ENCODE measurements at regions not wholly inside any gene's neighbourhood (a gene's known extent, or its start where the extent isn't known, plus 50 kb on each side); places are given as distances from the start of the nearest gene placed in this dataset.

DNA sequence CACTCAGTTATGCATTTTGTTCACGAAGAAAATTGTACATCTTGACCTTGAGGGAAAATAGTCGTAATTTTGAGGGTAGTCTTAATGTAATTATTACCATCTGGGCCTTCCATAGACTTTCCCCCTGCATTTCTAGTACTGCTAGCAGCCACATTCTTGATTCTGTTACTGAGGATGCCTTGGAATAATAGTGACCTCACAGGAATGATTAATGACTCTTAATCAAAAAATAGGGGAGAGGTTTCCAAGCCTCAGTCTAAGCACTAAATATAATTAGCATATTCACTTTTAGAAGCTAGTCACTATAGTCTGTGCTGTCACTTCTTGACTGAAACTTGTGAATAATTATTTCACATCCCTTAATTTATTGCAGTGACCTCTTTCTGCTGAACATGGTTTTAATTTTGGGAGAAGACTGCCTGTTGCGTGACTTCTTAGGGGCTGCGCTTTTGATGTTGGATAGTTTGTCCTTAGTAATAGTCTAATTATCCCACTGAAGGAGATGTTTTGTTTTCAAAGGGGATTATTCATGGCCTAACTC is 400.5 kb downstream of the ADAMTS20 start:
- BruUV-seq (replicated peaks): no TSS peak
- WGBS (ENCODE audit: insufficient coverage, insufficient replicate concordance, low lambda C conversion rate, missing lambda C conversion rate): 41% methylated on average over 4 of the region's 4 CpGs
- in situ Hi-C loops (cut with MboI): no loop called here
- Histone ChIP-seq H3K79me2 (ENCODE audit: control insufficient read depth, insufficient read depth, low read length) (no peaks in the 10 kb centered on the region), H4K20me1 (ENCODE audit: control insufficient read depth, insufficient read depth) (no peaks in the 10 kb centered on the region), H3K9ac (ENCODE audit: control insufficient read depth, insufficient read depth, low read length) (no peak overlapping the region), H3K9me3 (replicated peaks; ENCODE audit: control insufficient read depth, insufficient read depth, low read length) (no peaks in the 10 kb centered on the region), H2AFZ (ENCODE audit: control insufficient read depth, low read depth, low read length) (no peak overlapping the region), H3K4me2 (ENCODE audit: control insufficient read depth, insufficient read depth) (no peak overlapping the region), H3K36me3 (ENCODE audit: control insufficient read depth in 2 of 2, insufficient read depth in 2 of 2, low read length in 1 of 2) (no peaks in the 10 kb centered on the region), H3K27ac (ENCODE audit: control insufficient read depth, insufficient read depth) (no peak overlapping the region), H3K4me3 (no peak overlapping the region), H3K27me3 (replicated peaks in 1 of 2; ENCODE audit: control insufficient read depth in 2 of 2, insufficient read depth in 2 of 2, low read length in 1 of 2) (no peaks in the 10 kb centered on the region), H3K4me1 (ENCODE audit: control insufficient read depth, insufficient read depth, low read length) (no peaks in the 10 kb centered on the region)
- ChIA-PET SMC1A (ENCODE audit: uncharacterized antibody, unreplicated experiment) (interaction anchor here (1.3 kb wide), 2 partner anchors 11 to 13 kb away, joined by 3 read pairs; no protein-coding TSS in a partner anchor), RAD21 (ENCODE audit: unreplicated experiment) (no interaction called here), CTCF (no interaction called here), POLR2A (no interaction called here)
- ATAC-seq: no peak
- FAIRE-seq: no peak
- DNase-seq (ENCODE audit: low read depth, low spot score): no peak
- intact Hi-C loops (cut with micrococcal nuclease; ENCODE audit: unreplicated experiment): no loop called here
- TF ChIP-seq TAF1 (IDR thresholded peaks at IDR 0.05; ENCODE audit: borderline replicate concordance, low read depth, low read length): no peak
- no peak for TF ChIP-seq POLR2AphosphoS5 (IDR thresholded peaks at IDR 0.05; ENCODE audit: low read length)
- no peak for TF ChIP-seq MYC (IDR thresholded peaks at IDR 0.05; ENCODE audit: insufficient read depth, insufficient read length, insufficient replicate concordance, low read length, severe bottlenecking)
- TF ChIP-seq ETV6 (conservative IDR thresholded peaks at IDR 0.05 in 1 of 2, IDR thresholded peaks at IDR 0.05 in 1 of 2; ENCODE audit: borderline replicate concordance in 1 of 2, low read depth in 1 of 2): no peak
- TF ChIP-seq HDGF (IDR thresholded peaks at IDR 0.05): no peak
- TF ChIP-seq, protein P1, sequence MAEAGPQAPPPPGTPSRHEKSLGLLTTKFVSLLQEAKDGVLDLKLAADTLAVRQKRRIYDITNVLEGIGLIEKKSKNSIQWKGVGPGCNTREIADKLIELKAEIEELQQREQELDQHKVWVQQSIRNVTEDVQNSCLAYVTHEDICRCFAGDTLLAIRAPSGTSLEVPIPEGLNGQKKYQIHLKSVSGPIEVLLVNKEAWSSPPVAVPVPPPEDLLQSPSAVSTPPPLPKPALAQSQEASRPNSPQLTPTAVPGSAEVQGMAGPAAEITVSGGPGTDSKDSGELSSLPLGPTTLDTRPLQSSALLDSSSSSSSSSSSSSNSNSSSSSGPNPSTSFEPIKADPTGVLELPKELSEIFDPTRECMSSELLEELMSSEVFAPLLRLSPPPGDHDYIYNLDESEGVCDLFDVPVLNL (IDR thresholded peaks at IDR 0.05; ENCODE audit: low read depth, low read length): no peak
- TF ChIP-seq, protein P2, sequence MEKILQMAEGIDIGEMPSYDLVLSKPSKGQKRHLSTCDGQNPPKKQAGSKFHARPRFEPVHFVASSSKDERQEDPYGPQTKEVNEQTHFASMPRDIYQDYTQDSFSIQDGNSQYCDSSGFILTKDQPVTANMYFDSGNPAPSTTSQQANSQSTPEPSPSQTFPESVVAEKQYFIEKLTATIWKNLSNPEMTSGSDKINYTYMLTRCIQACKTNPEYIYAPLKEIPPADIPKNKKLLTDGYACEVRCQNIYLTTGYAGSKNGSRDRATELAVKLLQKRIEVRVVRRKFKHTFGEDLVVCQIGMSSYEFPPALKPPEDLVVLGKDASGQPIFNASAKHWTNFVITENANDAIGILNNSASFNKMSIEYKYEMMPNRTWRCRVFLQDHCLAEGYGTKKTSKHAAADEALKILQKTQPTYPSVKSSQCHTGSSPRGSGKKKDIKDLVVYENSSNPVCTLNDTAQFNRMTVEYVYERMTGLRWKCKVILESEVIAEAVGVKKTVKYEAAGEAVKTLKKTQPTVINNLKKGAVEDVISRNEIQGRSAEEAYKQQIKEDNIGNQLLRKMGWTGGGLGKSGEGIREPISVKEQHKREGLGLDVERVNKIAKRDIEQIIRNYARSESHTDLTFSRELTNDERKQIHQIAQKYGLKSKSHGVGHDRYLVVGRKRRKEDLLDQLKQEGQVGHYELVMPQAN (conservative IDR thresholded peaks at IDR 0.05): no peak
- TF ChIP-seq KAT2A (conservative IDR thresholded peaks at IDR 0.05; ENCODE audit: control insufficient read depth, low read depth, low read length): no peak
- no peak for TF ChIP-seq NFIC (IDR thresholded peaks at IDR 0.05; ENCODE audit: low read depth, low read length)
- TF ChIP-seq, protein P3, sequence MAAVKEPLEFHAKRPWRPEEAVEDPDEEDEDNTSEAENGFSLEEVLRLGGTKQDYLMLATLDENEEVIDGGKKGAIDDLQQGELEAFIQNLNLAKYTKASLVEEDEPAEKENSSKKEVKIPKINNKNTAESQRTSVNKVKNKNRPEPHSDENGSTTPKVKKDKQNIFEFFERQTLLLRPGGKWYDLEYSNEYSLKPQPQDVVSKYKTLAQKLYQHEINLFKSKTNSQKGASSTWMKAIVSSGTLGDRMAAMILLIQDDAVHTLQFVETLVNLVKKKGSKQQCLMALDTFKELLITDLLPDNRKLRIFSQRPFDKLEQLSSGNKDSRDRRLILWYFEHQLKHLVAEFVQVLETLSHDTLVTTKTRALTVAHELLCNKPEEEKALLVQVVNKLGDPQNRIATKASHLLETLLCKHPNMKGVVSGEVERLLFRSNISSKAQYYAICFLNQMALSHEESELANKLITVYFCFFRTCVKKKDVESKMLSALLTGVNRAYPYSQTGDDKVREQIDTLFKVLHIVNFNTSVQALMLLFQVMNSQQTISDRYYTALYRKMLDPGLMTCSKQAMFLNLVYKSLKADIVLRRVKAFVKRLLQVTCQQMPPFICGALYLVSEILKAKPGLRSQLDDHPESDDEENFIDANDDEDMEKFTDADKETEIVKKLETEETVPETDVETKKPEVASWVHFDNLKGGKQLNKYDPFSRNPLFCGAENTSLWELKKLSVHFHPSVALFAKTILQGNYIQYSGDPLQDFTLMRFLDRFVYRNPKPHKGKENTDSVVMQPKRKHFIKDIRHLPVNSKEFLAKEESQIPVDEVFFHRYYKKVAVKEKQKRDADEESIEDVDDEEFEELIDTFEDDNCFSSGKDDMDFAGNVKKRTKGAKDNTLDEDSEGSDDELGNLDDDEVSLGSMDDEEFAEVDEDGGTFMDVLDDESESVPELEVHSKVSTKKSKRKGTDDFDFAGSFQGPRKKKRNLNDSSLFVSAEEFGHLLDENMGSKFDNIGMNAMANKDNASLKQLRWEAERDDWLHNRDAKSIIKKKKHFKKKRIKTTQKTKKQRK (IDR thresholded peaks at IDR 0.05; ENCODE audit: low read depth, low read length): no peak
- TF ChIP-seq HCFC1 (IDR thresholded peaks at IDR 0.05; ENCODE audit: low read length): no peak
- TF ChIP-seq NBN (IDR thresholded peaks at IDR 0.05): no peak
- no peak for TF ChIP-seq NFYA (IDR thresholded peaks at IDR 0.05; ENCODE audit: borderline replicate concordance, low read depth, low read length)
- TF ChIP-seq, protein P4, sequence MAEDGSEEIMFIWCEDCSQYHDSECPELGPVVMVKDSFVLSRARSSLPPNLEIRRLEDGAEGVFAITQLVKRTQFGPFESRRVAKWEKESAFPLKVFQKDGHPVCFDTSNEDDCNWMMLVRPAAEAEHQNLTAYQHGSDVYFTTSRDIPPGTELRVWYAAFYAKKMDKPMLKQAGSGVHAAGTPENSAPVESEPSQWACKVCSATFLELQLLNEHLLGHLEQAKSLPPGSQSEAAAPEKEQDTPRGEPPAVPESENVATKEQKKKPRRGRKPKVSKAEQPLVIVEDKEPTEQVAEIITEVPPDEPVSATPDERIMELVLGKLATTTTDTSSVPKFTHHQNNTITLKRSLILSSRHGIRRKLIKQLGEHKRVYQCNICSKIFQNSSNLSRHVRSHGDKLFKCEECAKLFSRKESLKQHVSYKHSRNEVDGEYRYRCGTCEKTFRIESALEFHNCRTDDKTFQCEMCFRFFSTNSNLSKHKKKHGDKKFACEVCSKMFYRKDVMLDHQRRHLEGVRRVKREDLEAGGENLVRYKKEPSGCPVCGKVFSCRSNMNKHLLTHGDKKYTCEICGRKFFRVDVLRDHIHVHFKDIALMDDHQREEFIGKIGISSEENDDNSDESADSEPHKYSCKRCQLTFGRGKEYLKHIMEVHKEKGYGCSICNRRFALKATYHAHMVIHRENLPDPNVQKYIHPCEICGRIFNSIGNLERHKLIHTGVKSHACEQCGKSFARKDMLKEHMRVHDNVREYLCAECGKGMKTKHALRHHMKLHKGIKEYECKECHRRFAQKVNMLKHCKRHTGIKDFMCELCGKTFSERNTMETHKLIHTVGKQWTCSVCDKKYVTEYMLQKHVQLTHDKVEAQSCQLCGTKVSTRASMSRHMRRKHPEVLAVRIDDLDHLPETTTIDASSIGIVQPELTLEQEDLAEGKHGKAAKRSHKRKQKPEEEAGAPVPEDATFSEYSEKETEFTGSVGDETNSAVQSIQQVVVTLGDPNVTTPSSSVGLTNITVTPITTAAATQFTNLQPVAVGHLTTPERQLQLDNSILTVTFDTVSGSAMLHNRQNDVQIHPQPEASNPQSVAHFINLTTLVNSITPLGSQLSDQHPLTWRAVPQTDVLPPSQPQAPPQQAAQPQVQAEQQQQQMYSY (CRISPR knock-in tag; IDR thresholded peaks at IDR 0.05): no peak
- TF ChIP-seq YY1 (IDR thresholded peaks at IDR 0.05; ENCODE audit: low read depth, low read length): no peak

Measured in GM12878 (cell line).